ENCODE measurements at regions not wholly inside any gene's neighbourhood (a gene's known extent, or its start where the extent isn't known, plus 50 kb on each side); places are given as distances from the start of the nearest gene placed in this dataset.

DNA sequence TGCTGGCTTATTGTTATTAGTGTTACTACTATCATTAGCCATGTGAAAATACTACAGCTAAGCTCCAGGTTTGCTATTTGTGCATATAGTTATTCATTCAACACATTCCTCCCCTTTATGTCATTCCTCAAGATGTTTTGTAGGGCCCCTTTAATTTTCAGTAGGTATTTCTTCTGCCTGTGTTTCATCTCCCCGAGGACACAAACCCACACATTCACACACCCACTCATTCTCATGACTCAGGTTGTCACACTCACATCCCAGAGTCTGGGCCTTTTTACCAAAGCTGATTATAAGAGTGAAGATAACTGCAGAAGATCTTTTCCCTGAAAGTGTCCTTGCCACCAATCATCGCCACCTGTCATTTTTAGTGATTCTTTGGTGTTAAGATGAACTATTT, 68.6 kb upstream of the SPOPL start:
- H3K27ac ChIP-seq (ENCODE audit: low read depth, low read length): no peak overlapping the region
- no peaks in the 10 kb centered on the region for H3K79me2 ChIP-seq (ENCODE audit: control insufficient read depth, insufficient read depth, low read length, unreplicated experiment)
- no peak overlapping the region for H3K4me3 ChIP-seq (ENCODE audit: low read depth, low read length)
- no peaks in the 10 kb centered on the region for H3K27me3 ChIP-seq (ENCODE audit: insufficient read depth, low read length)
- no peaks in the 10 kb centered on the region for H3K36me3 ChIP-seq (ENCODE audit: insufficient read depth, low read length)
- H2AFZ ChIP-seq (ENCODE audit: low read length, unreplicated experiment): peak overlapping the region; percentile 43
- H3K4me1 ChIP-seq (ENCODE audit: control insufficient read depth, insufficient read depth, low read length, unreplicated experiment): peaks cover 18% of the 10 kb centered on the region

DNA sequence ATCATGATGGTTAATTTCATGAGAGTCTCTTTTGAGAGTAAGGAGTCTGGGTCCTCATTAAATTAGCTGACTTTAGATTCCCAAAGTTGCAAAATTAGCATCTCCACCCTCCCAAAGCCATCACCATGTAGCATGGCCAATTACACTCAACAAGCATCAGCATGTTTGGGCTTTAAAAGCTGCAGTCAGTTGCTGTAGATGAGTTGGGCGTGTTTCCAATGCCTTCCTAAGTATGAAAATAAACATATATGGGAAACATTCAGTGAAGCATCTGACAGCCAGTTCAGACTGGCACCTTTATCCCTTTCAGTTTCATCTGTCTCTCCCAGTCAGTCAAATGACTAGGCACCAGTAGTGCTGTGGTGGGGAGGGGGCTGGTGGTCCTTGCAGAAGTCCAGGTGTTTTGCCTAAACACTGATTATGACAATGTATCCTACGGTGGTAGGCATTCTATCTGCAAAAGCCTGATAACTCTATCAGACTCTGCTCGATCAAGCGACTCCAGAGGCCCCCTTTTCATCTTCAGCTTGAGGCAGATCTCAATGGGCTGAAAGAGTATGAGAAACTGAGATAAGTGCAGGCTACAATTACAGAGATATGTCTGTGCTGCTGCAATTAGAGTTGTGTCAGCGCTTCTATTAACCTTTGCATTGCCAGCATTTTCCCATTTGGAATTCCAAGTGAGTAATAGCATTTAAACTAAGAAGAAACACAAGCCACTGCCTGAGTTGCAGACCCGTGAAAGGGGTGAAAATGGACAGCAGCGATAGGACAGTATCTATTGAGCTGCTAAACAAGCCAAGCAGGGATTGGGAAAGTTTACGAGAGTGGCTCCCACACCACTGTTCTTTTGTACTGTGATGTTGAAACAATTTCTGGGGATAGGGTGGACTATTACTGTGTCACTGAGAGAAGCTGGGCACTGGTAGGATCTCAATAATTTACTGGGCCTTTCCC, 67.3 kb upstream of the SPOPL start:
- peaks cover 18% of the 10 kb centered on the region for H3K4me1 ChIP-seq (ENCODE audit: control insufficient read depth, insufficient read depth, low read length, unreplicated experiment)
- H3K27me3 ChIP-seq (ENCODE audit: insufficient read depth, low read length): no peaks in the 10 kb centered on the region
- no peaks in the 10 kb centered on the region for H3K36me3 ChIP-seq (ENCODE audit: insufficient read depth, low read length)
- H3K27ac ChIP-seq (ENCODE audit: low read depth, low read length): no peak overlapping the region
- no peaks in the 10 kb centered on the region for H3K79me2 ChIP-seq (ENCODE audit: control insufficient read depth, insufficient read depth, low read length, unreplicated experiment)
- no peak overlapping the region for H3K4me3 ChIP-seq (ENCODE audit: low read depth, low read length)
- no peak overlapping the region for H2AFZ ChIP-seq (ENCODE audit: low read length, unreplicated experiment)

- Histone ChIP-seq H3K36me3 (ENCODE audit: insufficient read depth, low read length) (no peaks in the 10 kb centered on the region), H3K4me3 (ENCODE audit: low read depth, low read length) (no peak overlapping the region), H2AFZ (ENCODE audit: low read length, unreplicated experiment) (no peak overlapping the region), H3K27ac (ENCODE audit: low read depth, low read length) (no peak overlapping the region), H3K4me1 (ENCODE audit: control insufficient read depth, insufficient read depth, low read length, unreplicated experiment) (peaks cover 18% of the 10 kb centered on the region), H3K27me3 (ENCODE audit: insufficient read depth, low read length) (no peaks in the 10 kb centered on the region), H3K79me2 (ENCODE audit: control insufficient read depth, insufficient read depth, low read length, unreplicated experiment) (no peaks in the 10 kb centered on the region)
Measured at GRCh38 chr2:138435701-138436100, 65.9 kb upstream of the SPOPL start.

GRCh38 chr2:138439733-138440132, 61.8 kb upstream of the SPOPL start:
- Histone ChIP-seq H3K27ac (ENCODE audit: low read depth, low read length) (no peak overlapping the region), H2AFZ (ENCODE audit: low read length, unreplicated experiment) (no peak overlapping the region), H3K4me3 (ENCODE audit: low read depth, low read length) (no peak overlapping the region), H3K4me1 (ENCODE audit: control insufficient read depth, insufficient read depth, low read length, unreplicated experiment) (no peaks in the 10 kb centered on the region), H3K27me3 (ENCODE audit: insufficient read depth, low read length) (no peaks in the 10 kb centered on the region), H3K79me2 (ENCODE audit: control insufficient read depth, insufficient read depth, low read length, unreplicated experiment) (no peaks in the 10 kb centered on the region), H3K36me3 (ENCODE audit: insufficient read depth, low read length) (no peaks in the 10 kb centered on the region)

GRCh38 chr2:138440759-138441158, 60.8 kb upstream of the SPOPL start:
- Histone ChIP-seq H2AFZ (ENCODE audit: low read length, unreplicated experiment) (no peak overlapping the region), H3K4me1 (ENCODE audit: control insufficient read depth, insufficient read depth, low read length, unreplicated experiment) (no peaks in the 10 kb centered on the region), H3K27me3 (ENCODE audit: insufficient read depth, low read length) (no peaks in the 10 kb centered on the region), H3K4me3 (ENCODE audit: low read depth, low read length) (no peak overlapping the region), H3K79me2 (ENCODE audit: control insufficient read depth, insufficient read depth, low read length, unreplicated experiment) (no peaks in the 10 kb centered on the region), H3K27ac (ENCODE audit: low read depth, low read length) (no peak overlapping the region), H3K36me3 (ENCODE audit: insufficient read depth, low read length) (no peaks in the 10 kb centered on the region)

DNA sequence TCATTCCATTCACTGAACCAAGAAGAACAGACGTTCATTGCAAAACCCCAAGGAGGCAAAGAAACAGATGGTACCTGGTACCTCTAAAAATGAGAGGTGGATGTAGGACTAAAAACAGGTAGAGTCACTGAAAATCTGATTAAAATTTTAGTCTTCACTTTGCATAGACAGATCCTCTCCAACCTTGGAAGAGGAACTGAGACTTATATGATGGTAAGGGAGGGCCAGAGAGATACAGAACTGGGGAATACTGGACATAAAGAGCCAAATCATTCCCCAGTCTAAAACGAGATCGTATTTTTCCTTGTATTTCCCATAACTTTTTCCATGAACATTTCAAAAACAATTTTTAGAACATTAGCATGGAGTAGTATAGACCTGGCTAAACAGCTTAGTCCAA, 59.7 kb upstream of the SPOPL start:
- no peaks in the 10 kb centered on the region for H3K27me3 ChIP-seq (ENCODE audit: insufficient read depth, low read length)
- no peaks in the 10 kb centered on the region for H3K36me3 ChIP-seq (ENCODE audit: insufficient read depth, low read length)
- H2AFZ ChIP-seq (ENCODE audit: low read length, unreplicated experiment): no peak overlapping the region
- no peak overlapping the region for H3K4me3 ChIP-seq (ENCODE audit: low read depth, low read length)
- no peaks in the 10 kb centered on the region for H3K79me2 ChIP-seq (ENCODE audit: control insufficient read depth, insufficient read depth, low read length, unreplicated experiment)
- no peaks in the 10 kb centered on the region for H3K4me1 ChIP-seq (ENCODE audit: control insufficient read depth, insufficient read depth, low read length, unreplicated experiment)
- H3K27ac ChIP-seq (ENCODE audit: low read depth, low read length): no peak overlapping the region

- Histone ChIP-seq H2AFZ (ENCODE audit: low read length, unreplicated experiment) (no peak overlapping the region), H3K27me3 (ENCODE audit: insufficient read depth, low read length) (no peaks in the 10 kb centered on the region), H3K36me3 (ENCODE audit: insufficient read depth, low read length) (no peaks in the 10 kb centered on the region), H3K79me2 (ENCODE audit: control insufficient read depth, insufficient read depth, low read length, unreplicated experiment) (no peaks in the 10 kb centered on the region), H3K4me3 (ENCODE audit: low read depth, low read length) (no peak overlapping the region), H3K4me1 (ENCODE audit: control insufficient read depth, insufficient read depth, low read length, unreplicated experiment) (no peaks in the 10 kb centered on the region), H3K27ac (ENCODE audit: low read depth, low read length) (no peak overlapping the region)
Measured at GRCh38 chr2:138444411-138444810, 57.2 kb upstream of the SPOPL start.

- Histone ChIP-seq H3K4me1 (ENCODE audit: control insufficient read depth, insufficient read depth, low read length, unreplicated experiment) (no peaks in the 10 kb centered on the region), H3K36me3 (ENCODE audit: insufficient read depth, low read length) (no peaks in the 10 kb centered on the region), H3K27ac (ENCODE audit: low read depth, low read length) (no peak overlapping the region), H2AFZ (ENCODE audit: low read length, unreplicated experiment) (no peak overlapping the region), H3K27me3 (ENCODE audit: insufficient read depth, low read length) (no peaks in the 10 kb centered on the region), H3K79me2 (ENCODE audit: control insufficient read depth, insufficient read depth, low read length, unreplicated experiment) (no peaks in the 10 kb centered on the region), H3K4me3 (ENCODE audit: low read depth, low read length) (no peak overlapping the region)
Measured at GRCh38 chr2:138445227-138445626, 56.3 kb upstream of the SPOPL start.

GRCh38 chr2:138446043-138446442, 55.5 kb upstream of the SPOPL start:
- no peak overlapping the region for H3K27ac ChIP-seq (ENCODE audit: low read depth, low read length)
- no peaks in the 10 kb centered on the region for H3K79me2 ChIP-seq (ENCODE audit: control insufficient read depth, insufficient read depth, low read length, unreplicated experiment)
- no peaks in the 10 kb centered on the region for H3K27me3 ChIP-seq (ENCODE audit: insufficient read depth, low read length)
- no peak overlapping the region for H2AFZ ChIP-seq (ENCODE audit: low read length, unreplicated experiment)
- no peaks in the 10 kb centered on the region for H3K36me3 ChIP-seq (ENCODE audit: insufficient read depth, low read length)
- no peak overlapping the region for H3K4me3 ChIP-seq (ENCODE audit: low read depth, low read length)
- H3K4me1 ChIP-seq (ENCODE audit: control insufficient read depth, insufficient read depth, low read length, unreplicated experiment): no peaks in the 10 kb centered on the region

DNA sequence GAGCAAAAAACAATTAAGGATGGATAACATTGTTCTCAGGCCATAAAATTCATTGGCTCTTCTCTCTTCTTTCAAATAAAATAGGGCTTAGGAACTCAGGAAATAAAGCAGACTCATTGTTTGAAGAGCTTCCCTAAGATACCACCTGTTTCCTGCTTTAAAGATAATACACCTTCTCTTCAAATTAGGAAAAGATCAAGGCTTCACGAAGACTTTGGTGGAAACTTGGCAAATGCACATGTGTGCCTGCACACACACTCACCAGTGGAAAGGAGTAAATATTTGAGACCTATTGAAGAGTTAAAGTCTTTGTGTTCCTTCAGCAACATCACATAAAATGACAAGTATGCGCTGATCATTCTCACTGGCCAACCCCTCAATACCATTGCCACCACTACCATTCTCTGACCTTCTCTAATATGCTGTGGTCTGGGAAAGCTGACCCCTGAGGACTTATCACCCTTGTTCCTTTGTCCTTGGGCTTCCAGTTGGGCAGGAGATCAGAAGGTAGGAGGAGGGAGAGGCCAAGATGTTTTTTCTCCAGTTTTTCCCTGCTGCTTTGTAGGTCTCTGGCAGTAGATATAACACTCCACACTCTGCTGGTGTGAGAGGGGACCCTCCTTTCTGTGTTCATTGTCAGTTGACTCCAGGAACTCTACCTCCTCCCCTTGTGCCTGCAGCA, 53.5 kb upstream of the SPOPL start:
- H3K4me3 ChIP-seq (ENCODE audit: low read depth, low read length): no peak overlapping the region
- H3K27ac ChIP-seq (ENCODE audit: low read depth, low read length): no peak overlapping the region
- no peak overlapping the region for H2AFZ ChIP-seq (ENCODE audit: low read length, unreplicated experiment)
- no peaks in the 10 kb centered on the region for H3K79me2 ChIP-seq (ENCODE audit: control insufficient read depth, insufficient read depth, low read length, unreplicated experiment)
- H3K4me1 ChIP-seq (ENCODE audit: control insufficient read depth, insufficient read depth, low read length, unreplicated experiment): no peaks in the 10 kb centered on the region
- no peaks in the 10 kb centered on the region for H3K36me3 ChIP-seq (ENCODE audit: insufficient read depth, low read length)
- no peaks in the 10 kb centered on the region for H3K27me3 ChIP-seq (ENCODE audit: insufficient read depth, low read length)
